Activated CD8-positive, alpha-beta memory T cell treated with anti-CD3 and anti-CD28 coated beads, Interleukin-2, amount 50 U/mL, for 24 hours (primary cell): ENCODE measurements at regions not wholly inside any gene's neighbourhood (a gene's known extent, or its start where the extent isn't known, plus 50 kb on each side); places are given as distances from the start of the nearest gene placed in this dataset.

Experiments
- DNase-seq: peaks from one replicate; pipeline ENCODE4 v3.0.0-alpha.2; 2020; ENCODE audit errors: extremely low read depth

DNA sequence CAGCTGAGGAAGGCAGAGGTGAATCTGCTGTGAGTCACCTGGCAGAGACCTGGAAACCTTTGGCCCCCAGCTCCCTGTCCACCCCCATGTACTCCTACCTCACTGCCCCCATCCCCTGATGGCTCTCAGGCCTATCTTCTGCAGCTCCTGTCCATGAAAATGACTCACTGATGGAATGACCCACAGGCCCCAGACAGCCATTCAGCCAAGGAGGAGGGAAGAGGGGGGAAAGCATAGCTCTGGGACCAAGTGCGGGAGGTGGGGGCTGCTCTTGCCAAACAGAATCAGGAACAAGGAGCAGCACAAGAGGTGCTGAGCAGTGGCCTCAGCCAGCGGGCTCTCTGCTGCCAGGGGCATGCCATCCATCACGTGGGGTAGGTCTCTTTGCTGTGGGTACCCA, 111.4 kb upstream of the C1QTNF9B start:
- no peak for DNase-seq

DNA sequence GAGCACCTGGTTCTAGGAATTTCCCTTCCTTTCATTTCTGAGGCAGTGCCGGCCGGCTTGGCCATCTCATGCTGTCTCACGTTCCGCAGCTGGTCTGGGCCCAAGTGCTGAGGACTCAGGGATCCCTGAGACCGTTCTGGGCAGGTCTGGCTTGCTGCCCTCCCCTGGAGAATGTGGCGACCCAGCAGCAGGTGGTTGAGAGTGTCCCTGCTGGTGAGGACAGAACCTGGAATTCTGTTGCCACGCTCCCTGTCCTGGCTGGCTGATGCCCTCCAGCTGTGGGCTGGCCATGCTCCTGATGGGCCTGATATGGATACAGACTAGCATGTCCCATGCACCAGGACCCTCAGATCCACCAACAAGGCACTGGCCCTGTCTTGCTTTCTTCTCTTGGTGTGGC, 114.0 kb upstream of the C1QTNF9B start:
- no peak for DNase-seq

DNA sequence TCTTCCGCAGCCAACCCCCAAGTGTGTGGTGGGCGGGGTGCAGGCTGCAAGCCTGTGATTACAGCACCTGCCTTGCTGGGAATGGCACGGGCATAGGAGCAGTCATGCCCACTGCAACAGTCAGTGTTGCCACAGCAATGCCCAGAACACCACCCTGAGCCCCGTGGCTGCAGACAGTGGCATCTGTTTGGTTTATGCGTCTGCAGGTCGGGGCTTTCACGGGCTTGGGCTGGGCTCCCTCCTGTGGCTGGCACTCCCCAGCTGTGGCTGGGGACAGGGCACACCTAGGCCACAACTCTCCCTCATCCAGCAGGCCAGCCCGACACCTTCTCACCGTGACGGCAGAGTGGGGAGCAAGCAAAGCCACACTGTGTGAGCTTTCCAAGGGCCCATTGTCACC, 115.3 kb upstream of the C1QTNF9B start:
- no peak for DNase-seq

DNA sequence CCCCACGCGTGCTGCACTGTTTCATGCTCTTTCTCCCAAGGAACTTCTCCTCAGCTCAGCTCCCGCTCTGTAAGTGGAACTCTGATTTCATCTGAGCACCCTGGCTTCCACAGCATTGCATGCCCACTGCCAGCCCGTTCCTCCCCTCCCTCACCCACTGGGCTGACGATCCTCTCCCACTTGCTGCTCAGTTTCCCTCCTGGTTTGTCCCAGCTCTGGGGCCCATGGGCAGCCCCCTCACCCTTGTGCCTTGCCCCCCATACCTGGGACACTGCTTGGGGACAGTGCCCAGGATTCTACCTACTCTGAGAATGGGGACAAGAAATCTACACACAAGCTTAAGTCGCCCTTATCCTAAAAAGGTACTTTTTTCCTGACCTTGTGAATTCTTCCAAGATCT, 115.9 kb upstream of the C1QTNF9B start:
- no peak for DNase-seq

DNA sequence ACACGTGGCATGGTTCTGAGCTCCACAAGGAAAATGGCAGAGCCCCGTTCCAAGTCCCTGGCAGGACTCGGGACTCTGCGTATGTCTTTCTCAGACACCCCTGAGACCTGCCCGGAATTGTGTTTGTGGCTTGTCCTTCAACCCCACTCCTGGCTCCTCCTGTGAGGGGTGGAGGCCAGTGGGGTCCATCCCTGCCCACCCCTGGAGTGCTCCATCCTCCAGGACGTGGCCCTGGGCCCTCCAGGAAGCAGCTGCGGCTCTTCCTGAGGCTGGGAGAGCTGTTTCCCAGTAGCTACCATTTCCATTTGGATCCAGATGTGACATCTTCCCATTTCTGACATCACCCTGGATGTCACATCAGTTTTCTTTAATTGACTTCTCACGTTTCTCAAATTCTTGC, 118.7 kb upstream of the C1QTNF9B start:
- DNase-seq, result no peak

DNA sequence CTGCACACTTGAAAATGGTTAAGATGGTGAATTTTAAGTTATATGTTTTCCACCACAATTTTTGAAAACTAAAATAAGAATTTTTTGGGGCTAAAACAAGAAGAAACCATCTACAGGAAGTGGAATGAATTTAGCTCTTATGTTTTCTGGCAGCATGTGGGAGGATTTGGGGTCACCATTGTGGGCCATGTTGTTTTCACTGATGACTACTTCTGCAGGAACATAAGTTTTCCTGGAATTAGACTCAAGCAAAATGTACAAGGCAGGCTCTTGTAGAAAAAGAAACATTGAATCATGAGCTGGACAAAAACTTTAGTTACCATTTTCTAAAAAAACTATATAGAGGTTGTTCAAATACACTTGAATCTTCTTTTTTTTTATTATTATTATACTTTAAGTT, 125.3 kb upstream of the C1QTNF9B start:
- DNase-seq, result no peak

DNA sequence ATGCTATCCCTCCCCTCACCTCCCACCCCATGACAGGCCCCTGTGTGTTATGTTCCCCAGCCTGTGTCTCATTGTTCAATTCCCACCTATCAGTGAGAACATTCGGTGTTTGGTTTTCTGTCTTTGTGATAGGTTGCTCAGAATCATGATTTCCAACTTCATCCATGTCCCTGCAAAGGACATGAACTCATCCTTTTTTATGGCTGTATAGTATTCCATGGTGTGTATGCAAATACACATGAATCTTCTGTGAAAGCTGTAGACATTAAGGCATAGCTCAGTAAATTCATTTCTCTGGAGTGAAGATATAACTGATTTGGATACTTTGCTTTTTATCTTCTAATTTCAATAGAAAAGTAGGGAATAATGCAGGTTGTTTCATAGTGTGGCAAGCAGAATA, 125.8 kb upstream of the C1QTNF9B start:
- DNase-seq, result no peak

DNA sequence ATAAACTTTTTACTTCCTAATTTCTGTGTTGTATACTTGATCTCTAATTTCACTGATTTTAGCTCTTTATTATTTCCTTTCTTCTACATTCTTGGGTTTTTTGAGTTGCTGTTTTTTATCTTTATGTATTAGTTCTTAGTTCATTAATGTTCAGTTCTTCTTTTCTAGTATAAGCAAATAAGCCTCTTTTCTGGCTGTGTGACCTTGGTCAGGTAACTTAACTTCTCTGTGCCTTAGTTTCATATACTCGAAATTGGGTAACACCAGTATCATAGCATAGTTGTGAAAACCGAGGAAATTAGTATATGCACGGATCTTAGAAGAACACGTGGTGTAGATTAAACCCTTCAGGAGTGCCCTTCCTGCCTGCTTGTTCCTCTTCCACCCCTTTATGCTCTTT, 130.2 kb upstream of the C1QTNF9B start:
- DNase-seq, result no peak

DNA sequence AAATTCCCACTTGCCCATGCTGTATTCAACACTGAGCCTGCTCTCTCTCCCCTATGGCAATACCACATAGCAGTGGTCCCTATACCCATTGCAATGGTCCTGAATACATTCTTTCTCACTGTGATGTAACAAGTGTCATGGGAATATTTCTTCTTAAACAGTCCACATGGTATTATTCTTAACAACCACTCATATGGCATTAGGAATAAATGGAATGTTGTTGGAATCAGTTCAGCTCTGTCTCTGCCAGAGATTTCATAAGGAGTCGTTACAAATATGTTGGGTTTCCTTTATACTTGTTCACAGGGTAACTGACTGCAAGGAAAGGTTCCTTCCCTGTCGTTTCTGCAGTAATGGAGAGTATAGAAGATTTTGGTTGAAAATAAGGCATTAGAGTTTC, 128.3 kb upstream of the SPATA13 start:
- DNase-seq, result no peak

DNA sequence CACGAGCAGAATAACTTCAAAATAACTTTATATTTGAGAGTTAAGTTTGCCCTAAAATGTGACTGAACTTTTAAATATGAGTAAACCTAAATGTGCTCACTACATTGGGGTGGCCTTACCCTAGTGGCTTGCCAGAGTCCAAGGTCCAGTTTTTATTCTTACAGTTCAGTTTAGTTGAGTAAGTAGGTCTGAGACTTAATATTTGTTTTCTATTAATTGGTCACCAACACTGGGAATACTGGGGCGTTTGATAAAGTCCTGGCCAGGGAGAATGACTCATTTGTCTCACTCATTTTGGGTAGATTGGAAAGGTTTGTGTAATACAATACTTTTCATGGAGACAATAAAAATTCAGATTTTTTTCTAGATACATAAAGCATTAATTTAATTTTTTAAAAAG, 127.8 kb upstream of the SPATA13 start:
- no peak for DNase-seq

DNA sequence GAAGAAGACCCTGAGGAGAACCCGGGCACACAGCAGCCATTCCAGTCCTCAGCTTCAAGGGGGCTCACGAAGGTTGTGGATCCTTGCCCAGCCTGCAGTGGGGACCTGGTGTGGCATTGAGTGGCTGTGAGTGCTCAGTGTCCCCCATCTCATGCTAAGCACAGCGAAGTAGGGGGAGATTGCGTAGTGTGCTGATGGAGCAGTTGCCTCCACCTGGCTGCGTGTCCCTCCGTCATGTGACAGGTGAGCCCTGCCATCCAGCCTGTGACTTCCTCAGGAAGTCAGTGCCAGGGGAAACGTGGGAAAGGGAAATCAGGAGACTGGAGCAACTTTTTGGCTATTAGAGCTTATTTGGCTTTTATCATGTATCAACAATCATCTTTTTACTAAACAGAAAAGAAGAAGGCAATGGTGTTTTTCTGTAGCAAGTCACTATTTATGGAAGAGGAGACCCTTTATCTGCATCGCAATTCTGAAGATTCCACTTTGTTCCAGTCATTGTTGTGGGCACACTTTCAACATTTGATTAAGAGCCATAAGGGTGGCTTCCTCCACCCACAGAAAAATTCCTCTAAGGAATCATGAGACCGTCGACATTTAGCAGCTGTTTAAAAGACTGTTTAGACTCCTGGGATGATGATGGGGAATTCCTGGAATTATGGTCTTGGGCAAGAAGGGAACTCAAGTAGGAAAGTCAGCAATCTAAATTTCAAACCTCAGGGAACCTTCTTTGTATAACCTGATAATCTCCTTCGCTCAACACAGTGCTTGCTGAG, 126.8 kb upstream of the SPATA13 start:
- no peak for DNase-seq

DNA sequence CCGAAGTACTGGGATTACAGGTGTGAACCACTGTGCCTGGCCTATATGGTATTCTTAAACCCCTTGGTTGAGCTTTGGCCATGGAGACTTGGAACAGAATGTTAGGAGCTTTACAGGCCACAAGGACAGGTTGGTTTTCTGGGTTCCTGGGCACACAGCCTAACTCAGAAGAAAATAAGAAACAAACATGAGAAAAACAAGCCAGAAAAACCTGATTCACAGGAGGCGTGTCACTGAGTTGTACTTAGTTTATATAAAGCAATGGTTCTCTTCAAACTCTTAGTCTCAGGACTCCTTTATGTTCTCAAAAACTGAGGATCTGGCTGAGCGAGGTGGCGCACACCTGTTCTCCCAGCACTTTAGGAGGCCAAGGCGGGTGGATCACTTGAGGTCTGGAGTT, 125.1 kb upstream of the SPATA13 start:
- no peak for DNase-seq

DNA sequence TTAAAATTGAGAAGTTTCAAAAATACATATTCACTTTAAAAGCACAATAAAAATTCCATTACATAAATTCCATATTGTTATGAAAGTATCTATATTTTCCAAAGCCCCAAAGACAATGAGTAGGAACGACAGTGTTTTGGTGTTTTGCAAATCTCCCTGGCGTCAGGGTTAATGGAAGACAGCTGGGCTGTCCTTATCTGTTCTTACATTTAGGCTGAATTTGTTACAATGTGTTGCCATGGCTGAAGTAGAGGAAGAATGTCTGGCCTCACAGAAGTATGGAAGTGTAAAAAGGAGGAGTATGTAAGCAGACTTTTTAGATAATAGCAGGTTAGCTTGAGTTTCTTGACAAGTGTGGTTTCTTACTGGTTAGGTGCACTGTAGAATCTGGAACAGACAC, 124.4 kb upstream of the SPATA13 start:
- no peak for DNase-seq

DNA sequence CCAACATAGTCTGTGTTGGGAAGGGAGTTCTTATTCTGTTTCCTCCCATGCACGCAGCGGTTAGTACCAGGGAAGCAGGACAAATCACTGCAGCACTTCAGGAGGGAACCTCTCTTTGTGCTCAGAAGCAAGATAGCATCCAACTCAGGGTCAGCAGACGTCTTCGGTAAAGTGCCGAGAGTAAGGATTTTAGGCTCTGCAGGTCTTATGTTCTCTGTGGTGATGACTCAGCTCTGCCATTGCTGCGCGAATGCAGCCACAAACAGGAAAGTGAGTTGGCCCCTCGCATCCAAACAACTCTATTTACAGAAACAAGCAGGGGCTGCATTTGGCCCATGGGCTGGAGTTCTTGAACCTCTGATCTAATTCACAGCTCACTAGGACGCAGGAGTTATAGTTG, 122.1 kb upstream of the SPATA13 start:
- no peak for DNase-seq

DNA sequence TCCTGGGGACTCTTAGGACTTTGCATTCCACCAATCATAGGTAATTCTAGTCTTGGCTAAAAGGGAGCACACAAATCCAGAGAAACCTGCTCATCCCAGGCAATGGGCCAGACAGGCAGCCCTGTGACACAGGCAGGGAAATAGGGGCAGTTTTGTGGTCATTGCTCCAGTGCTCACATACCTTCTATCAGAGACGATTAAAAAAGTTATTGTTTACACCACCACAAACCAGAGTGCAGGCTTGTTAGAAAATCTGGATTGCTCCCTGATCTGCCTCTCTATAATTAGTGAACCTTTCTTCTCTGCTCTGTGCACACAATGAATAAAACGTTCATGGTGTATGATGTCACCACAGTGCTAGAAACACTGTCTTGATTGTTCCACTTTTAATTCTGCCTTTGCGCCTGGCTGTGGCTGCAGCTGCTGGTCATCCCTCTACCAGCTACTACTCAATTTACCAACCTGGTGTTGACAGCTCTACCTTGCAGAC, 121.6 kb upstream of the SPATA13 start:
- DNase-seq, result no peak

DNA sequence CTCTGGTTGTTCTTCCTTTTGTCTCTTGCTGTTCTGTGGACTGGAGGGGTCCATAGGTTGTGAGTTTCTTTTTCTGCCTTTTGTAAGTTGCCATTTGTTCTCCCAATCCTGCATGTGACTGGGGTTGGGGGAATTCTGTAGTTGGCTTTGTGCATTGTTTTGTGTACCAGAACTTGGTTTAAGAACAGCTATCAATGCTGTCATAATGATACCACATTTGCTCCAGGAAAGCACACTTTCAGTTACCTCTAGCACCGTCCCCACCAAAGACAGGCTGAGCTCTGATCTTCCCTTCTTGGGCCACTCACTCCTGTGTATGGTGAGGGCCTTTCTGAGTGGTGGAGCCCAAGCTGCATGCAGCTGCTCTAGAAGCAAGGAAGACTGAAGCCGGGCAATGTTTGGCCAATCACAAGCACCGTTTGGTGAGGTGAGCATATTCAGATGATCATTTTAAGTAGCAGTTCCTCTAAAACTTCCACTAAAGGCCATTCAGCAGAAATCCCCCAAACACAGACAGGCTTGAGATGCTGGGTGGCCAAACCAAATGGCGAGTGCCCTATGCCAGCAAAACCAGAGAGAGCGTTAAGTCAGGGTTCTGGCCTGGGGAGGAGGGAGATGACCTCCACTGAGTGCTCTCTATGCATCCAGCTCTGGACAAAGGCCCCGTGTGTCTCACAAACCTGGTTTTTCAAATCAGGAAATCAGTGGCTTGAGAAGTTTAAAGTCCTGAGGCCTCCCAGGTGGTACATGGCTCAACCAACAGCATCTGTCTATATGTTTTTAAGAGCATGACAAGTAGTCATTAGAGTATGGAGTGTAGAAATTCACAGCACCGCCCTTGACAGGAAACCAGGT, 120.7 kb upstream of the SPATA13 start:
- DNase-seq, result no peak

DNA sequence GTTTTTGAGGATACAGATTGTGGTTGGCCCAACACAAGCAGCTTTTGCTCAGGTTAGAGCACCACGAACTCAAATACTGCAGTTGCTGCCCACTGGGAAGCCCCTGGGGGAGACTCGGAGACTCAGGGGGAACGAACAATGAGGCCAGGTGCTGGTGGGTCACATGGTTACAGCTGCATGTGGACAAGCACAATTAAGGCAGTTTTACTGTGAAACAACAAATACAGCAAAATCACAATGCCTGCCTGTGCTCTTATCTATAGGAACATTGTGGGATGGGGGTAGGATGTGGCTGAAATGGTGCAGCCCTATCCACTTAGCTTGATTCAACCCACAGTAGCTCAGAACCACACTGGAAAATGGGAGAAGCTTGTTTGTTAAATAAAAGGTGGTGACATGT, 119.7 kb upstream of the SPATA13 start:
- DNase-seq, result no peak

DNA sequence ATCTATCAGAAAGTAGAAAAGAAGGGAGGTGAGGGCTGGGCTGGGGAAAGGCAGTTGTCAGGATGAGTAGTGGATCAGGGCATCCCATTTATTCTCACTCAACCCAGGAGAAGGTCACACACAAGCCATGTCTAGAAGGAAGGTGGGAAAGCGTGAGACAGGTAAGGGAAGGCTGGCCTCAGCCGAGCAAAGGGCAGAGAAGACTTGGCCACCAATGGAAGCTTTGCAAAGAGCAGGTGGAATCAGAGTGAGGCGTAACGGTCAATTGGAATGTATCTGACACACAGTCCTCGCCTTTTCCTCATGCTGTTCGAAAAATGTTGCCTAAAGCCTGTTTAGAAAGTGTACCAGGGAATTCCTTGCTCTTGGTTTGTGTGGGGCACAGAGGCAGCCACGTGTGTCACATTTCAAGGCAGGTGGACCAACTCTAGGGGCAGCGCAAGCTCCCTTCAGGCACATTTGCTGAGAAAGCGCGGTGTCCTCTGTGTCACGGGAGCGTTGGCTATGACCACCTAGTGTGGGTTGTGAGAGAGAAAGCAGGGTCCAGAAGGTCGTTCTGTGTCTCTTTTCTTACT, 118.8 kb upstream of the SPATA13 start:
- DNase-seq, result no peak

DNA sequence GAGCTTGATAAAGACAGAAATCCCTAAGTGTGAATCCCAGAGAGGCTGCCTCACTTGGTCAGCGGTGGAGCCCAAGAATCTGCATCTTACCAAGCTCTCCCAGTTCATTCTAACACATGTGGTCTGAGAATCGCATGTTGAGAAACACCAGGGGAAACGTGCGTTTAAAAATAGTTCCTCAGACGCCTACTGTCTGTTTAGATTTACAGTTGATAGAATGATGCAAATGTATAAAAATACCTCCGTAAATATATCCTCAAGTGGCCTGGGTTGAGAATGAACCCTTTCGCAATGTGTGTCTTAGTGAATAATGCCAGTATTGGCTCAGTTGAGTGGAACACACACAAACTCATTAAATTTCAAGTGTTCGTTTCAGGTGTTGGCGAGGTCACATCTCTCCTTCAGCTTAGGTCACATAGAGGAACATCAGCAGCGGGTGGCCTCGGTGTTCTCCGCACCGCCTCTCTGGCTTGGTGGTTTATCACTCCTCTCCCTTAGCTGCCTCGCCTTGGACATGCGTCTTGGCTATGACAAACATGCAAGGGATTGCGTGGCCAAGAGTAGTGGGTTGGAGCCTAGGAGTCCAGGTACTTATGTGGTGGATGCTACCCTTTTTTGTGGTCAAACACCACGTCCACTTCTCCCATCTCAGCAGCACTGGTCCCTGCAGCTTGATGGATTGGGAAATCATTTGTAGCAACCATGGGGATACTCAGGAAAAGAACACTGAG, 117.6 kb upstream of the SPATA13 start:
- no peak for DNase-seq

DNA sequence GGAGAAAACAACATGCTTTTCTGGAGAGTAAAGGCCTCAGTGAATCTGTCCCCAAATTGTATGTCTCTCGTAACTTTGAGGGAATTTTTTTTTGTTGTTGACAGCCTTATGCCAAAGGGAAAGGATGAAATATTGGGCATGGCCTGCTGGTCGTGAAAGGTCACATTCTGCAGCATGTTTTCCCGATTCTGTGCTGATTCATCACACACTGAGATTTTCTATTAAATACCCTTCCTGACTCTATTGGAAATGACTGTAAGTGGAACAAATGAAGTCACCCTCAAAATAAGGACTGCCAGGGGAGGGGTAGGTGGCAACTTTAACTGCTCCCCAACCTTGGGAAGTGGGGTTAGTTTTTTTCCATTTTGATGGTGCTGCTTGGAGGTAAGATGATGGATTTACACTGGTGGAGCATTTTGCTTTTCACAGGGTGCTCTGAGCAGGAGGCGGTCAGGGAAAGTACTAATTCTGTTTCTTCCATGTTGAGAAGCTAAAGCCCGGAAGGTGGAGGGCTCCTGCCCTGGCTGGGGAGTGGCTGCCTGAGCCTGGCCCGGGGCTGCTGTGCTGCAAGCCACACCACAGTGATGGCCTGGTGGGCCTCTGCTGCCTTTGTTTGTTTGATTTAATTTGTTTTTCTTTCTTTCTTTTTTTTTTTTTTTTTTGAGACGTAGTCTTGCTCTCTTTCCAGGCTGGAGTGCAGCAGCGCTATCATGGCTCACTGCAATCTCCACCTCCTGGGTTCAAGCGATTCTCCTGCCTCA, 116.8 kb upstream of the SPATA13 start:
- no peak for DNase-seq

DNA sequence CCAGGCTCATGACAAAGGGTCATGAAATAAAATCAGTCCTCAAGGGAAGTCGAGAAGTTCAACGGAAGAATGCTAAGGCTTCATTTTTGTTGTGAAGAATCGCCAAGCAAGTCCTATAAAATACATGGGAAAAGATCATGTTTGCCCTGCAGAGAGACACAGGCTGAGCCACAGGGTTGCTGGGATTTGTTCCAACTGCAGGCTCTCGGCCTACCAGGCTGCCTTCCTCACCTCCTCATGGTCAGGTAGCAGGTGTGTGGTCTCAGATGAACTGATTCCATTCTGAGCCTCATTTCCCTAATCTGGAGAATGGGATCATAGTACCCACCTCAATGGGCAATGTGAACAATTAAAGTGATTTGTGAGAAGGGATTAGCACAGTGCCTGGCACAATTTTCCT, 114.9 kb upstream of the SPATA13 start:
- DNase-seq, result no peak
